Prostate gland (tissue), 2 donors: ENCODE measurements at regions not wholly inside any gene's neighbourhood (a gene's known extent, or its start where the extent isn't known, plus 50 kb on each side); places are given as distances from the start of the nearest gene placed in this dataset.

Experiments
- CTCF ChIP-seq, 4 experiments: fragments of 200-600 bp in 2 of 4; fragments of 450-650 bp in 2 of 4; sonication (generic) in 2 of 4; IDR thresholded peaks; 1 replicate in 3 of 4; 2 replicates in 1 of 4; pipeline ENCODE4 v1.5.1; 2016 to 2019; ENCODE audit warnings: antibody characterized with exemption in 4 of 4, mild to moderate bottlenecking in 2 of 4, moderate library complexity in 2 of 4
- POLR2AphosphoS5 ChIP-seq: sonication (generic); formaldehyde crosslinking; IDR thresholded peaks from one replicate; pipeline ENCODE4 v1.6.1; 2017; ENCODE audit warnings: antibody characterized with exemption

DNA sequence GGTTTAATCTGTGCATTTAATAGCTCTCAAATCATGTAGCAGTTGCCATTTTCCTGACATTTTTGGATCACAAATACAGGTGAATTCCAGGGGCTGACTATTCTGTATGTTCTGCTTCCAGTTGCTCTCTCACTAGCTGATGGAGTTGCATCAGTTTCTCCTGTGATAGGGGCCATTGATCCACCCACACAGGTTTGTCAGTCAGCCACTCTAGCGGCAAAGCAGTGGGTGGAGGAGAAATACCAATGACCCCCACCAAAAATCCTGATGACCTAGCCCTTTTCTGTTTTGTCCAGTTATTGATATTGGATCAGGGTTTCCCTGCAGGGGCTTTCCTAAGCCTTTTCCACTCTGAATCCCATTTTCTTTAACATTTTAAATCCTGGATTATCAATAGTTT, 72.3 kb upstream of the BTN3A2 start:
- TF ChIP-seq CTCF (IDR thresholded peaks at IDR 0.05) (no peak), POLR2AphosphoS5 (no peak)
